ENCODE measurements at regions not wholly inside any gene's neighbourhood (a gene's known extent, or its start where the extent isn't known, plus 50 kb on each side); places are given as distances from the start of the nearest gene placed in this dataset.
"Not testable (repeated sequence)": the region's sequence is repeated elsewhere in the genome, so short reads cannot be mapped to it uniquely, and the experiment has no call there.

- TF ChIP-seq MXI1 (IDR thresholded peaks at IDR 0.05; ENCODE audit: borderline replicate concordance, low read depth, low read length); CTCF (conservative IDR thresholded peaks at IDR 0.05; ENCODE audit: low read depth, low read length); CEBPB (IDR thresholded peaks at IDR 0.05; ENCODE audit: low read depth, low read length); POLR2A (IDR thresholded peaks at IDR 0.05; ENCODE audit: low read depth, low read length); RCOR1 (IDR thresholded peaks at IDR 0.05; ENCODE audit: insufficient replicate concordance, low read length); RAD21 (IDR thresholded peaks at IDR 0.05; ENCODE audit: low read length); SMC3 (IDR thresholded peaks at IDR 0.05; ENCODE audit: low read depth, low read length); RFX5 (IDR thresholded peaks at IDR 0.05; ENCODE audit: low read depth, low read length); FOS (IDR thresholded peaks at IDR 0.05; ENCODE audit: low read depth, low read length): not testable (repeated sequence)
These were observed 64.6 kb upstream of the ADA2 start for GRCh38 chr22:17283865-17284264.

Data from IMR-90 (cell line).